GM19438 (cell line): ENCODE measurements at regions not wholly inside any gene's neighbourhood (a gene's known extent, or its start where the extent isn't known, plus 50 kb on each side); places are given as distances from the start of the nearest gene placed in this dataset.
"Not testable (repeated sequence)": the region's sequence is repeated elsewhere in the genome, so short reads cannot be mapped to it uniquely, and the experiment has no call there.

Experiments
- ATAC-seq: cut with Tn5 transposase; IDR thresholded peaks from one replicate; pipeline ENCODE4 v1.9.1; 2021; ENCODE audit warnings: low read depth; ENCODE audit not compliant: unreplicated experiment

- no peak for ATAC-seq
These were observed 106.1 kb upstream of the STC2 start for GRCh38 chr5:173434270-173434669.

GRCh38 chr5:173430394-173430793 lies 102.2 kb upstream of the STC2 start:
- no peak for ATAC-seq

GRCh38 chr5:173429489-173430150 lies 101.4 kb upstream of the STC2 start:
- no peak for ATAC-seq

- no peak for ATAC-seq
These were observed 95.4 kb upstream of the STC2 start for GRCh38 chr5:173423452-173424117.

- no peak for ATAC-seq
These were observed 91.9 kb upstream of the STC2 start for GRCh38 chr5:173420108-173420507.

- ATAC-seq: no peak
These were observed 85.3 kb upstream of the STC2 start for GRCh38 chr5:173413471-173413982.

- no peak for ATAC-seq
These were observed 84.4 kb upstream of the STC2 start for GRCh38 chr5:173412566-173412965.

GRCh38 chr5:173411791-173412555 lies 83.8 kb upstream of the STC2 start:
- no peak for ATAC-seq

- ATAC-seq: no peak
These were observed 82.4 kb upstream of the STC2 start for GRCh38 chr5:173410459-173411233.

GRCh38 chr5:173408946-173409345 lies 80.7 kb upstream of the STC2 start:
- ATAC-seq: no peak

GRCh38 chr5:173399851-173400250 lies 71.6 kb upstream of the STC2 start:
- ATAC-seq: no peak

- no peak for ATAC-seq
These were observed 69.3 kb upstream of the STC2 start for GRCh38 chr5:173397516-173397915.

- ATAC-seq: no peak
These were observed 68.2 kb upstream of the STC2 start for GRCh38 chr5:173396311-173396993.

GRCh38 chr5:173395933-173396308 lies 67.7 kb upstream of the STC2 start:
- ATAC-seq: no peak

GRCh38 chr5:173395257-173395932 lies 67.2 kb upstream of the STC2 start:
- ATAC-seq: no peak

- ATAC-seq: no peak
These were observed 66.5 kb upstream of the STC2 start for GRCh38 chr5:173394701-173395100.

- no peak for ATAC-seq
These were observed 64.0 kb upstream of the STC2 start for GRCh38 chr5:173392172-173392571.

GRCh38 chr5:173391031-173391430 lies 62.8 kb upstream of the STC2 start:
- ATAC-seq: no peak

- not testable (repeated sequence) for ATAC-seq
These were observed 59.1 kb upstream of the STC2 start for GRCh38 chr5:173387293-173387692.
